H9 (cell line): ENCODE measurements at regions not wholly inside any gene's neighbourhood (a gene's known extent, or its start where the extent isn't known, plus 50 kb on each side); places are given as distances from the start of the nearest gene placed in this dataset.

ENCODE experiments used
- DNase-seq: peaks from one replicate; pipeline ENCODE4 v3.0.0-alpha.2; 2017
- H2AFZ ChIP-seq: one replicate; pipeline ENCODE4 v1.6.1; 2013; ENCODE audit warnings: mild to moderate bottlenecking, low read length, control low read depth, moderate library complexity
- H2AK5ac ChIP-seq: 2 replicates; pipeline ENCODE4 v1.6.1; 2013; ENCODE audit warnings: low read length, control low read depth, mixed read lengths; ENCODE audit not compliant: insufficient read length
- H2BK120ac ChIP-seq: one replicate; pipeline ENCODE4 v1.6.1; 2013; ENCODE audit warnings: low read depth, mild to moderate bottlenecking, low read length, control low read depth, inconsistent platforms; ENCODE audit not compliant: poor library complexity, severe bottlenecking
- H2BK12ac ChIP-seq: 2 replicates; pipeline ENCODE4 v1.6.1; 2013; ENCODE audit warnings: low read length, control low read depth, mixed read lengths, low read depth; ENCODE audit not compliant: insufficient read length
- H2BK15ac ChIP-seq: 2 replicates; pipeline ENCODE4 v1.6.1; 2013; ENCODE audit warnings: low read depth, low read length, control low read depth
- H2BK20ac ChIP-seq: one replicate; pipeline ENCODE4 v1.6.1; 2013; ENCODE audit warnings: low read depth, mild to moderate bottlenecking, low read length, control low read depth, inconsistent platforms; ENCODE audit not compliant: poor library complexity, severe bottlenecking
- H2BK5ac ChIP-seq: 2 replicates; pipeline ENCODE4 v1.6.1; 2013; ENCODE audit warnings: low read length, control low read depth, mixed read lengths; ENCODE audit not compliant: insufficient read length
- H3K14ac ChIP-seq: 2 replicates; pipeline ENCODE4 v1.6.1; 2013; ENCODE audit warnings: low read length, control low read depth; ENCODE audit not compliant: insufficient read depth
- H3K18ac ChIP-seq: 2 replicates; pipeline ENCODE4 v1.6.1; 2013; ENCODE audit warnings: low read depth, mild to moderate bottlenecking, mixed read lengths, low read length, control low read depth; ENCODE audit not compliant: insufficient read length
- H3K23ac ChIP-seq: 2 replicates; pipeline ENCODE4 v1.6.1; 2013; ENCODE audit warnings: low read length, control low read depth, mixed read lengths, low read depth; ENCODE audit not compliant: insufficient read length
- H3K23me2 ChIP-seq: 2 replicates; pipeline ENCODE4 v1.6.1; 2013; ENCODE audit warnings: low read depth, mild to moderate bottlenecking, mixed read lengths, low read length, control low read depth; ENCODE audit not compliant: insufficient read length, poor library complexity, severe bottlenecking
- H3K27ac ChIP-seq: 2 replicates; pipeline ENCODE4 v1.5.1; 2013; ENCODE audit warnings: low read length, control low read depth, mixed read lengths, low read depth; ENCODE audit not compliant: insufficient read length
- H3K27me3 ChIP-seq: 2 replicates; pipeline ENCODE4 v1.6.1; 2013; ENCODE audit warnings: low read length, control low read depth, inconsistent platforms; ENCODE audit not compliant: insufficient read depth
- H3K4ac ChIP-seq: 2 replicates; pipeline ENCODE4 v1.6.1; 2013; ENCODE audit warnings: low read depth, mild to moderate bottlenecking, control low read depth, inconsistent platforms, low read length, moderate library complexity
- H3K4me1 ChIP-seq: 2 replicates; pipeline ENCODE4 v1.6.1; 2013; ENCODE audit warnings: low read length, control low read depth, inconsistent platforms; ENCODE audit not compliant: insufficient read depth
- H3K4me2 ChIP-seq: 2 replicates; pipeline ENCODE4 v1.6.1; 2013; ENCODE audit warnings: low read length, control low read depth, mixed read lengths; ENCODE audit not compliant: insufficient read length, insufficient read depth
- H3K56ac ChIP-seq: 2 replicates; pipeline ENCODE4 v1.6.1; 2013; ENCODE audit warnings: low read depth, mild to moderate bottlenecking, mixed read lengths, low read length, control low read depth; ENCODE audit not compliant: insufficient read length
- H3K79me1 ChIP-seq: 2 replicates; pipeline ENCODE4 v1.6.1; 2013; ENCODE audit warnings: low read depth, mild to moderate bottlenecking, moderate library complexity, low read length, control low read depth, inconsistent platforms; ENCODE audit not compliant: insufficient read depth, poor library complexity, severe bottlenecking
- H3K79me2 ChIP-seq: 2 replicates; pipeline ENCODE4 v1.6.1; 2013; ENCODE audit warnings: low read length, control low read depth, inconsistent platforms; ENCODE audit not compliant: insufficient read depth
- H3K9ac ChIP-seq: 2 replicates; pipeline ENCODE4 v1.6.1; 2013; ENCODE audit warnings: low read length, control low read depth, mixed read lengths; ENCODE audit not compliant: insufficient read length; ENCODE audit errors: extremely low read depth
- H3K9me3 ChIP-seq: one replicate; pipeline ENCODE4 v1.6.1; 2013; ENCODE audit warnings: low read depth, low read length, inconsistent platforms; ENCODE audit not compliant: control insufficient read depth
- H3T11ph ChIP-seq: one replicate; pipeline ENCODE4 v1.6.1; 2013; ENCODE audit warnings: mild to moderate bottlenecking, low read length, control low read depth, inconsistent platforms
- H4K20me1 ChIP-seq: one replicate; pipeline ENCODE4 v1.6.1; 2013; ENCODE audit not compliant: control insufficient read depth, insufficient read length, insufficient read depth
- H4K5ac ChIP-seq: 2 replicates; pipeline ENCODE4 v1.6.1; 2013; ENCODE audit warnings: low read depth, mild to moderate bottlenecking, mixed read lengths, low read length, control low read depth; ENCODE audit not compliant: insufficient read length
- H4K8ac ChIP-seq: replicated peaks from 2 replicates; pipeline ENCODE4 v1.6.1; 2013; ENCODE audit warnings: low read length, control low read depth, mixed read lengths, low read depth; ENCODE audit not compliant: insufficient read length
- H4K91ac ChIP-seq: 2 replicates; pipeline ENCODE4 v1.6.1; 2013; ENCODE audit warnings: low read depth, mild to moderate bottlenecking, moderate library complexity, mixed read lengths, low read length, control low read depth; ENCODE audit not compliant: insufficient read length
- H3K27ac Mint-ChIP-seq, 3 experiments: 2 replicates in 2 of 3; 3 replicates in 1 of 3; pipeline ENCODE4 v1.8.0; 2020 to 2021; ENCODE audit warnings: mixed read lengths in 3 of 3, mild to moderate bottlenecking in 1 of 3, moderate library complexity in 1 of 3
- H3K27me3 Mint-ChIP-seq: 2 replicates; pipeline ENCODE4 v1.8.0; 2021; ENCODE audit warnings: low read depth, mild to moderate bottlenecking, moderate library complexity, mixed read lengths
- H3K36me3 Mint-ChIP-seq, 3 experiments: 2 replicates in 2 of 3; 3 replicates in 1 of 3; pipeline ENCODE4 v1.8.0; 2020 to 2021; ENCODE audit warnings: low read depth in 3 of 3, mixed read lengths in 3 of 3; ENCODE audit not compliant: insufficient read depth in 1 of 3
- H3K4me1 Mint-ChIP-seq, 2 experiments: 2 replicates each; pipeline ENCODE4 v1.8.0; 2020; ENCODE audit warnings: mixed read lengths in 2 of 2
- H3K4me3 Mint-ChIP-seq, 2 experiments: 2 replicates in 1 of 2; 3 replicates in 1 of 2; pipeline ENCODE4 v1.8.0; 2020 to 2021; ENCODE audit warnings: mild to moderate bottlenecking in 2 of 2, mixed read lengths in 2 of 2, moderate library complexity in 1 of 2
- H3K9me3 Mint-ChIP-seq, 2 experiments: 2 replicates in 1 of 2; 3 replicates in 1 of 2; pipeline ENCODE4 v1.8.0; 2020; ENCODE audit warnings: mild to moderate bottlenecking in 2 of 2, mixed read lengths in 2 of 2, moderate library complexity in 1 of 2
- CTCF ChIP-seq: fragments of 200-600 bp; sonication (generic); conservative IDR thresholded peaks from 3 replicates; pipeline ENCODE4 v1.8.0; 2021; ENCODE audit warnings: antibody characterized with exemption, mild to moderate bottlenecking
- WGBS: extraction: QIAGEN DNeasy Blood & Tissue Kit; methylation state at CpG from one replicate; pipeline ENCODE4 v1.1.7; 2013; ENCODE audit warnings: missing lambda C conversion rate, low lambda C conversion rate, mixed read lengths; ENCODE audit not compliant: insufficient read length; ENCODE audit errors: extremely low coverage; 5-methylcytosine and 5-hydroxymethylcytosine counted together

GRCh38 chr2:46837112-46837454 is 78.5 kb downstream of the MCFD2 start:
- no peak overlapping the region for H3K23ac ChIP-seq
- Mint-ChIP-seq H3K9me3 (no peaks in the 10 kb centered on the region), H3K4me1 (no peaks in the 10 kb centered on the region), H3K4me3 (no peak overlapping the region), H3K27me3 (no peaks in the 10 kb centered on the region; the same call in 1 of the 2 replicates), H3K36me3 (no peaks in the 10 kb centered on the region), H3K27ac (no peak overlapping the region)
- H3K9me3 ChIP-seq, result no peaks in the 10 kb centered on the region
- H2BK120ac ChIP-seq, result no peak overlapping the region
- H3T11ph ChIP-seq, result no peak overlapping the region
- H3K9ac ChIP-seq, result no peak overlapping the region
- DNase-seq, result no peak
- no peak overlapping the region for H4K91ac ChIP-seq
- no CpG with 5 or more reads among the region's 10 CpGs for WGBS
- no peak overlapping the region for H3K4ac ChIP-seq
- no peak overlapping the region for H2AFZ ChIP-seq
- H3K79me1 ChIP-seq, result no peaks in the 10 kb centered on the region
- no peaks in the 10 kb centered on the region for H3K79me2 ChIP-seq
- H4K5ac ChIP-seq, result no peak overlapping the region
- no peak overlapping the region for H2AK5ac ChIP-seq
- TF ChIP-seq CTCF, result no peak
- no peak overlapping the region for H4K8ac ChIP-seq
- H3K27ac ChIP-seq, result no peak overlapping the region
- no peak overlapping the region for H3K4me2 ChIP-seq
- no peak overlapping the region for H3K14ac ChIP-seq
- H3K56ac ChIP-seq, result no peak overlapping the region
- no peak overlapping the region for H2BK15ac ChIP-seq
- H2BK12ac ChIP-seq, result no peak overlapping the region
- H3K18ac ChIP-seq, result no peak overlapping the region
- H4K20me1 ChIP-seq, result no peaks in the 10 kb centered on the region
- H3K4me1 ChIP-seq, result no peaks in the 10 kb centered on the region
- H2BK5ac ChIP-seq, result no peak overlapping the region
- no peaks in the 10 kb centered on the region for H3K23me2 ChIP-seq
- no peak overlapping the region for H2BK20ac ChIP-seq
- no peaks in the 10 kb centered on the region for H3K27me3 ChIP-seq
